ENCODE measurements at regions not wholly inside any gene's neighbourhood (a gene's known extent, or its start where the extent isn't known, plus 50 kb on each side); places are given as distances from the start of the nearest gene placed in this dataset.

GRCh38 chr15:46872286-46872980, 844.9 kb upstream of the SEMA6D start:
- Mint-ChIP-seq H3K4me3 (no peak overlapping the region), H3K27me3 (no peaks in the 10 kb centered on the region), H3K9me3 (ENCODE audit: low read depth) (no peaks in the 10 kb centered on the region), H3K4me1 (no peaks in the 10 kb centered on the region), H3K27ac (no peak overlapping the region), H3K36me3 (no peaks in the 10 kb centered on the region)
- ATAC-seq (no peak), DNase-seq (no peak)
- CTCF ChIA-PET: no interaction called here

GRCh38 chr15:46872981-46873330, 844.3 kb upstream of the SEMA6D start:
- H3K27me3 Mint-ChIP-seq: no peaks in the 10 kb centered on the region
- H3K4me3 Mint-ChIP-seq: no peak overlapping the region
- no peaks in the 10 kb centered on the region for H3K4me1 Mint-ChIP-seq
- no peak for DNase-seq
- H3K27ac Mint-ChIP-seq: no peak overlapping the region
- no peaks in the 10 kb centered on the region for H3K9me3 Mint-ChIP-seq (ENCODE audit: low read depth)
- no peak for ATAC-seq
- no peaks in the 10 kb centered on the region for H3K36me3 Mint-ChIP-seq
- CTCF ChIA-PET: no interaction called here

DNA sequence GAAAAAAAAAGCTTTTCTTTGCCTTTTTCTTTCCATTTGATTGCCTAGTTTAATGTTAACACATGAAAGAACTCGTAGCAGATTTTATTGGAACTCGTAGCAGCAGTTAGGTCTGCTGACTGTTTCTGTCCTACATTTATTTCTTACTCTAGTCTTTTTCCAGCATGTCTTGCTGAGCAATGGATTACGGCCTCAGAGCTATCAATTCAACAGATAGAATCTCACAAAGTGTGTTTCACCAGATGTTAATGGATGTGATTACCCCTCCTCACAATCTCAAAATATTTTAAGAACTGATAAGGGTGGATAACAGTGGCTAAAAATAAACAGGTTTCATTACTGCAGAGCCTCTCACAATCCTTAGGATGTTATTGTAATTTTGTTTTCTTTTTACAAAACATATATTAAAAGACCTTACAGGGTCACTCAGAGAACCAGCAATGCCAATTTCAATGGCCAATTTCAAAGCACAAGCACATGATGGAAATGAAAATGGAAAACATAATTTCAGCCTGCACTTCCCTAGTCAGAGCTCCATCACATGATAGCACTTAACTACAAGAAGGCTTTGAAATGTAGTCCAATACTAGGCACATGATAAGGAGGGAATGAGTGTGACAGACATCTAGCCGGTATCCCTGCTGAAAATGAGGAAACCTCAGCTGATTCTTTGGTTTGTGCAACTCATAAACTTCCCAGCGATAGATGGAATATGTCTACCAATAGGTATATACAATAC, 838.1 kb upstream of the SEMA6D start:
- H3K4me1 Mint-ChIP-seq: no peaks in the 10 kb centered on the region
- CTCF ChIA-PET: no interaction called here
- peaks cover 8% of the 10 kb centered on the region for H3K9me3 Mint-ChIP-seq (ENCODE audit: low read depth)
- H3K36me3 Mint-ChIP-seq: no peaks in the 10 kb centered on the region
- no peak overlapping the region for H3K4me3 Mint-ChIP-seq
- no peak for ATAC-seq
- H3K27me3 Mint-ChIP-seq: no peaks in the 10 kb centered on the region
- no peak overlapping the region for H3K27ac Mint-ChIP-seq
- no peak for DNase-seq

- Mint-ChIP-seq H3K27ac (no peak overlapping the region), H3K4me1 (no peaks in the 10 kb centered on the region), H3K27me3 (no peaks in the 10 kb centered on the region), H3K9me3 (ENCODE audit: low read depth) (peaks cover 8% of the 10 kb centered on the region), H3K36me3 (no peaks in the 10 kb centered on the region), H3K4me3 (no peak overlapping the region)
- ATAC-seq (no peak), DNase-seq (no peak)
- CTCF ChIA-PET: no interaction called here
These were observed 836.5 kb upstream of the SEMA6D start for GRCh38 chr15:46880791-46881190.

DNA sequence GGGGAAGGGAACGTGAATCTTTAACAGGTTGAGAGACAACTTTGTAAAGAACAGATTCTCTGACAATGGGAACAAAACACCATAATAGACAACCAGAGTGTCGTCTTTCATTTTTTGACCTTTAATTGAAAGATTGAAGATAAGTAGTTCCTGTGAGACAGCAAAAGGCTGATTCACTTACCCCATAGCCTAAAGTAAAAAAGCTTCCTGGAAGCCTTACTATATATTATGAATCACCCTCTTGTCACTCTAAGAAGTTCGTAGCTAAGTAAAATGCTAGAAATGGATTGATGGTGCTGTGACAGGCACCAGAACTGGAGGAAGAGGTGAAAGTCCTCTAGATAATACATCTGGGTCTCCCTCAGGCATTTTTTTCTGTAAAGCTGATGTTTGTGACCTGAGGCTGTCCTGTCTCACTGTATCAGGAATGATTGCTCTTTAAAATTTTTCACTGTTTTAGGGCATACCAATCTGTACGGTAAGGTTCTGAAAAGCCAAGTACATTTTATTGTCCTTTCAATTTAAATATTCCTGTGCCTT, 824.6 kb upstream of the SEMA6D start:
- Mint-ChIP-seq H3K36me3 (no peaks in the 10 kb centered on the region), H3K27ac (no peak overlapping the region), H3K4me3 (no peak overlapping the region), H3K9me3 (ENCODE audit: low read depth) (peaks cover 5% of the 10 kb centered on the region), H3K27me3 (no peaks in the 10 kb centered on the region), H3K4me1 (no peaks in the 10 kb centered on the region)
- CTCF ChIA-PET: no interaction called here
- ATAC-seq (no peak), DNase-seq (no peak)

DNA sequence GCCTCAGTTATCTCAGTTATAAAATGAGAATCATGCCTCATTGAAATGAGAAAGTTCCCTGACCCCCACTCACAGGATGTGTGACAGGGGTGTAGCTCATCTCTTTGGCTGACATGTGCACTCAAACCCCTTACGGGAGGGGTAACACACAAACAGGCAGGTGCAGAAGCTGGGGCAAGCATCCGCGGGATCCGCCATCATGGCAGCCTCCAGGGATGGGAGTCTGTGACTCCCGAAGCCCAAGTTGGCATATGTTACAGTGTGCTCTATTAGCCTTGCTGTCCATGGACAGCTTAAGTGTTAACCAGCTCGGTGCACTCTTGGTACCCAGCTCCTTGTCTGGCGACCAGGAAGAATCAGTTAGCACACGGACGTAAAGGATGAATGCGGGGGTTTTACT, 822.7 kb upstream of the SEMA6D start:
- DNase-seq: no peak
- H3K27me3 Mint-ChIP-seq: no peaks in the 10 kb centered on the region
- CTCF ChIA-PET: no interaction called here
- H3K36me3 Mint-ChIP-seq: no peaks in the 10 kb centered on the region
- H3K4me3 Mint-ChIP-seq: no peak overlapping the region
- H3K27ac Mint-ChIP-seq: no peak overlapping the region
- no peak for ATAC-seq
- H3K9me3 Mint-ChIP-seq (ENCODE audit: low read depth): peaks cover 5% of the 10 kb centered on the region
- H3K4me1 Mint-ChIP-seq: no peaks in the 10 kb centered on the region

- H3K4me3 Mint-ChIP-seq: no peak overlapping the region
- H3K27me3 Mint-ChIP-seq: no peaks in the 10 kb centered on the region
- ATAC-seq: no peak
- no peaks in the 10 kb centered on the region for H3K4me1 Mint-ChIP-seq
- peaks cover 10% of the 10 kb centered on the region for H3K9me3 Mint-ChIP-seq (ENCODE audit: low read depth)
- DNase-seq: no peak
- CTCF ChIA-PET: no interaction called here
- no peak overlapping the region for H3K27ac Mint-ChIP-seq
- H3K36me3 Mint-ChIP-seq: no peaks in the 10 kb centered on the region
These were observed 820.0 kb upstream of the SEMA6D start for GRCh38 chr15:46897266-46897665.

GRCh38 chr15:46901001-46901400, 816.3 kb upstream of the SEMA6D start:
- CTCF ChIA-PET: no interaction called here
- H3K9me3 Mint-ChIP-seq (ENCODE audit: low read depth): peaks cover 10% of the 10 kb centered on the region
- H3K36me3 Mint-ChIP-seq: no peaks in the 10 kb centered on the region
- no peak for DNase-seq
- no peaks in the 10 kb centered on the region for H3K4me1 Mint-ChIP-seq
- no peak overlapping the region for H3K4me3 Mint-ChIP-seq
- no peak for ATAC-seq
- no peaks in the 10 kb centered on the region for H3K27me3 Mint-ChIP-seq
- no peak overlapping the region for H3K27ac Mint-ChIP-seq

- Mint-ChIP-seq H3K4me1 (no peaks in the 10 kb centered on the region), H3K27me3 (no peaks in the 10 kb centered on the region), H3K9me3 (ENCODE audit: low read depth) (peaks cover 6% of the 10 kb centered on the region), H3K27ac (no peak overlapping the region), H3K4me3 (no peak overlapping the region), H3K36me3 (no peaks in the 10 kb centered on the region)
- ATAC-seq (no peak), DNase-seq (no peak)
- CTCF ChIA-PET: no interaction called here
These were observed 799.5 kb upstream of the SEMA6D start for GRCh38 chr15:46917721-46918252.

GRCh38 chr15:46918462-46919140, 798.7 kb upstream of the SEMA6D start:
- ATAC-seq: no peak
- Mint-ChIP-seq H3K36me3 (no peaks in the 10 kb centered on the region), H3K27ac (no peak overlapping the region), H3K4me3 (no peak overlapping the region), H3K27me3 (no peaks in the 10 kb centered on the region), H3K9me3 (ENCODE audit: low read depth) (peaks cover 10% of the 10 kb centered on the region), H3K4me1 (no peaks in the 10 kb centered on the region)
- CTCF ChIA-PET: no interaction called here
- no peak for DNase-seq

- no peaks in the 10 kb centered on the region for H3K36me3 Mint-ChIP-seq
- no peaks in the 10 kb centered on the region for H3K27me3 Mint-ChIP-seq
- H3K9me3 Mint-ChIP-seq (ENCODE audit: low read depth): peaks cover 10% of the 10 kb centered on the region
- DNase-seq (no peak), ATAC-seq (no peak)
- no peak overlapping the region for H3K4me3 Mint-ChIP-seq
- CTCF ChIA-PET: no interaction called here
- H3K27ac Mint-ChIP-seq: no peak overlapping the region
- H3K4me1 Mint-ChIP-seq: no peaks in the 10 kb centered on the region
These were observed 795.4 kb upstream of the SEMA6D start for GRCh38 chr15:46921891-46922290.

DNA sequence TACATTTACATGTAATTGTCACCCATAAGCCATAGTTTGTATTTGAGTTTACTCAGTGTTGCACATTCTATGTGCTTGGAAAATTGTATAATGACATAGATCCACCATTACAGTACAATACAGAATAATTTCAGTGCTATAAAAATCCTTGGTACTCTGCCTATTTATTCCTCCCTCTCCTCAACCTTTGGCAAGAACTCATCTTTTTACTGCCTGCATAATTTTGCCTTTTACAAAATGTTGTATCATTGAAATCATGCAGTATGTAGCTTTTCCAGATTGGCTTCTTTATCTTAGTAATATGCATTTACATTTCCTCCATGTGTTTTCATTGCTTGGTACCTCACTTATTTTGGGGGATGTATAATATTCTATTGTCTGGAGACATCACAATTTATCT, 786.9 kb upstream of the SEMA6D start:
- CTCF ChIA-PET: no interaction called here

GRCh38 chr15:46933332-46933731, 784.0 kb upstream of the SEMA6D start:
- Mint-ChIP-seq H3K27me3 (no peaks in the 10 kb centered on the region), H3K4me3 (no peak overlapping the region), H3K36me3 (no peaks in the 10 kb centered on the region), H3K9me3 (ENCODE audit: low read depth) (peaks cover 16% of the 10 kb centered on the region), H3K4me1 (no peaks in the 10 kb centered on the region), H3K27ac (no peak overlapping the region)
- no peak for DNase-seq
- no peak for ATAC-seq
- CTCF ChIA-PET: no interaction called here

More for the DNA sequence above, 786.9 kb upstream of the SEMA6D start:
- no peak overlapping the region for H3K4me3 Mint-ChIP-seq
- DNase-seq (no peak), ATAC-seq (no peak)
- no peaks in the 10 kb centered on the region for H3K27me3 Mint-ChIP-seq
- H3K9me3 Mint-ChIP-seq (ENCODE audit: low read depth): peaks cover 16% of the 10 kb centered on the region
- no peaks in the 10 kb centered on the region for H3K36me3 Mint-ChIP-seq
- H3K4me1 Mint-ChIP-seq: no peaks in the 10 kb centered on the region
- no peak overlapping the region for H3K27ac Mint-ChIP-seq

DNA sequence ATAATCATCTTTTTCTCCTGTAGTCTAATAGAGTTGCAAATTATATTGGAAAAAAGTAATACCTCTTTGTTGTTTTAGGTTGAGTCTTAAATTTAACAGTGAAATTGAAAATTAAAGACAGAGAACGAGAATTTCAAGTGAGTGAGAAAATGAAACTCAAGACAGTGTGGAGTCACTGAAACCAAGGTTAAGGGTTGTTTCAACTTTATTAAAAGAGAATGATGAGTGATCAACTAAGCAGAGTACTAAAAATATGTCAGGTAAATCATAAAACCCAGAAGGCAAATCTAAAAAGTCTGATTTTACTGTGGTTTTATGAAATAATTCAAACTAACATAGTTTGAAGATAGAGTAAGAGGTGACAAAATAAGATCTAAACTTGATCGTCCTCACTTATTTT, 782.5 kb upstream of the SEMA6D start:
- DNase-seq (no peak), ATAC-seq (no peak)
- Mint-ChIP-seq H3K4me3 (no peak overlapping the region), H3K4me1 (no peaks in the 10 kb centered on the region), H3K36me3 (no peaks in the 10 kb centered on the region), H3K27ac (no peak overlapping the region), H3K27me3 (no peaks in the 10 kb centered on the region), H3K9me3 (ENCODE audit: low read depth) (peaks cover 20% of the 10 kb centered on the region)
- CTCF ChIA-PET: no interaction called here

All from activated CD8-positive, alpha-beta memory T cell treated with anti-CD3 and anti-CD28 coated beads, Interleukin-2, amount 10 ng/mL, durations not matched to agents 7 days and 5 days (primary cell).